IMR-90 (cell line): ENCODE measurements at regions not wholly inside any gene's neighbourhood (a gene's known extent, or its start where the extent isn't known, plus 50 kb on each side); places are given as distances from the start of the nearest gene placed in this dataset.

Experiments used
- ATAC-seq: fragments of 200-7000 bp; cut with Tn5 transposase; 2 replicates; pipeline ENCODE4 v1.9.1; 2020; ENCODE audit warnings: low read depth, mild to moderate bottlenecking, moderate library complexity
- BruUV-seq: library from RNA; stranded (reverse); fragments of 400-500 nt; replicated peaks from 2 replicates; lab custom pipeline; 2021; lab: Mats Ljungman, UMichigan
- CTCF ChIA-PET: fragments of 300-600 bp; formaldehyde crosslinking; extraction: SDS; loops from one replicate; lab custom pipeline; 2021; ENCODE audit warnings: antibody characterized with exemption; lab: Yijun Ruan, JAX
- POLR2A ChIA-PET: fragments of 300-600 bp; sonication (Branson Sonifier 250); formaldehyde crosslinking; loops from one replicate; lab custom pipeline; 2022; ENCODE audit warnings: antibody characterized with exemption; ENCODE audit not compliant: unreplicated experiment; lab: Charles Lee
- DNase-seq: peaks from one replicate; pipeline ENCODE4 v3.0.0; 2013
- H2AFZ ChIP-seq: replicated peaks from 2 replicates; pipeline ENCODE3; 2013; ENCODE audit warnings: low read length, mild to moderate bottlenecking; ENCODE audit not compliant: poor library complexity
- H2AK5ac ChIP-seq: 2 replicates; pipeline ENCODE4 v1.6.1; 2013; ENCODE audit warnings: low read depth, low read length, inconsistent platforms
- H2AK9ac ChIP-seq: replicated peaks from 2 replicates; pipeline ENCODE3; 2013; ENCODE audit warnings: mild to moderate bottlenecking, low read depth, low read length, moderate library complexity; ENCODE audit not compliant: poor library complexity
- H2BK120ac ChIP-seq: 2 replicates; pipeline ENCODE4 v1.6.1; 2013; ENCODE audit warnings: low read depth, low read length, inconsistent platforms
- H2BK15ac ChIP-seq: 3 replicates; pipeline ENCODE4 v1.6.1; 2013; ENCODE audit warnings: low read depth, low read length, inconsistent platforms
- H2BK20ac ChIP-seq: 2 replicates; pipeline ENCODE4 v1.6.1; 2013; ENCODE audit warnings: low read depth, mild to moderate bottlenecking, inconsistent platforms, low read length, moderate library complexity
- H2BK5ac ChIP-seq: 2 replicates; pipeline ENCODE4 v1.6.1; 2013; ENCODE audit warnings: mild to moderate bottlenecking, low read depth, low read length, inconsistent platforms; ENCODE audit not compliant: poor library complexity, severe bottlenecking
- H3K14ac ChIP-seq: replicated peaks from 2 replicates; pipeline ENCODE4 v1.6.1; 2013; ENCODE audit warnings: low read depth, low read length, inconsistent platforms
- H3K18ac ChIP-seq: 2 replicates; pipeline ENCODE4 v1.6.1; 2013; ENCODE audit warnings: low read depth, low read length, control low read depth
- H3K23ac ChIP-seq: 2 replicates; pipeline ENCODE4 v1.6.1; 2013; ENCODE audit warnings: low read depth, low read length, inconsistent platforms
- H3K27ac ChIP-seq: 2 replicates; pipeline ENCODE4 v1.5.1; 2013; ENCODE audit warnings: mild to moderate bottlenecking, control low read depth, low read length; ENCODE audit not compliant: insufficient read depth
- H3K27me3 ChIP-seq: 2 replicates; pipeline ENCODE4 v1.6.1; 2013; ENCODE audit warnings: low read length; ENCODE audit not compliant: control insufficient read depth, insufficient read depth
- H3K36me3 ChIP-seq: 2 replicates; pipeline ENCODE4 v1.6.1; 2013; ENCODE audit warnings: low read length, mixed read lengths; ENCODE audit not compliant: control insufficient read depth, insufficient read depth
- H3K4ac ChIP-seq: 2 replicates; pipeline ENCODE4 v1.6.1; 2013; ENCODE audit warnings: low read depth, low read length, inconsistent platforms
- H3K4me1 ChIP-seq: 2 replicates; pipeline ENCODE4 v1.6.1; 2013; ENCODE audit warnings: low read length, mixed read lengths; ENCODE audit not compliant: control insufficient read depth, insufficient read depth
- H3K4me2 ChIP-seq: 2 replicates; pipeline ENCODE4 v1.6.1; 2013; ENCODE audit warnings: low read depth, mild to moderate bottlenecking, control low read depth, low read length, moderate library complexity
- H3K4me3 ChIP-seq: 2 replicates; pipeline ENCODE4 v1.5.1; 2013; ENCODE audit warnings: low read depth, mild to moderate bottlenecking, control low read depth, low read length, moderate library complexity; ENCODE audit not compliant: insufficient read depth
- H3K56ac ChIP-seq: 2 replicates; pipeline ENCODE4 v1.6.1; 2013; ENCODE audit warnings: low read length, inconsistent platforms; ENCODE audit not compliant: insufficient read depth; ENCODE audit errors: extremely low read depth
- H3K79me1 ChIP-seq, 2 experiments: 2 replicates each; pipeline ENCODE4 v1.6.1; 2013; ENCODE audit warnings: low read length in 2 of 2, inconsistent platforms in 1 of 2, low read depth in 1 of 2
- H3K9ac ChIP-seq: 2 replicates; pipeline ENCODE4 v1.6.1; 2013; ENCODE audit warnings: low read depth, low read length, control low read depth
- H3K9me1 ChIP-seq: 2 replicates; pipeline ENCODE4 v1.6.1; 2013; ENCODE audit warnings: low read length, inconsistent platforms; ENCODE audit not compliant: insufficient read depth
- H3K9me3 ChIP-seq: 2 replicates; pipeline ENCODE4 v1.6.1; 2013; ENCODE audit warnings: low read length; ENCODE audit not compliant: control insufficient read depth, insufficient read depth
- H4K20me1 ChIP-seq: 2 replicates; pipeline ENCODE4 v1.6.1; 2013; ENCODE audit warnings: low read length, inconsistent platforms; ENCODE audit not compliant: insufficient read depth
- H4K5ac ChIP-seq: 2 replicates; pipeline ENCODE4 v1.6.1; 2013; ENCODE audit warnings: mild to moderate bottlenecking, low read depth, low read length, control low read depth
- H4K8ac ChIP-seq, 2 experiments: 2 replicates each; pipeline ENCODE4 v1.6.1; 2013; ENCODE audit warnings: low read depth in 2 of 2, low read length in 2 of 2, control low read depth in 1 of 2, inconsistent platforms in 1 of 2
- H4K91ac ChIP-seq: 2 replicates; pipeline ENCODE4 v1.6.1; 2013; ENCODE audit warnings: low read depth, low read length, inconsistent platforms; ENCODE audit not compliant: insufficient read depth
- CHD1 ChIP-seq: IDR thresholded peaks from 2 replicates; pipeline ENCODE4 v1.6.1; 2012; ENCODE audit warnings: low read depth, low read length, improper control_type of control experiment
- CTCF ChIP-seq: conservative IDR thresholded peaks from 2 replicates; pipeline ENCODE4 v1.5.1; 2012; ENCODE audit warnings: mild to moderate bottlenecking, low read depth, low read length, improper control_type of control experiment
- MAZ ChIP-seq: IDR thresholded peaks from 2 replicates; pipeline ENCODE4 v1.6.1; 2012; ENCODE audit warnings: low read depth, mild to moderate bottlenecking, low read length, improper control_type of control experiment, moderate library complexity, borderline replicate concordance
- USF2 ChIP-seq: fragments of 150-350 bp; IDR thresholded peaks from 2 replicates; pipeline ENCODE4 v1.6.1; 2017; ENCODE audit warnings: mild to moderate bottlenecking, antibody characterized with exemption, low read length, low read depth
- WGBS, 2 experiments: methylation state at CpG; one replicate each; pipeline versions ENCODE4 v1.1.5 to v1.1.7; 2013; ENCODE audit warnings: missing lambda C conversion rate in 2 of 2; ENCODE audit not compliant: insufficient read length in 1 of 2; ENCODE audit errors: extremely low coverage in 2 of 2; 5-methylcytosine and 5-hydroxymethylcytosine counted together
- dilution Hi-C: fragments of 300-500 bp; cut with HindIII; formaldehyde crosslinking; loops from one replicate; pipeline ENCODE4 v1.14.3; 2018; ENCODE audit warnings: low sequenced_read_pairs; ENCODE audit not compliant: unreplicated experiment
- in situ Hi-C: fragments of 300-500 bp; cut with MboI; formaldehyde crosslinking; loops from 3 replicates; pipeline ENCODE4 v1.14.3; 2019; ENCODE audit warnings: low sequenced_read_pairs, inconsistent platforms, mixed read lengths
- intact Hi-C: fragments of 100-400 bp; cut with micrococcal nuclease; formaldehyde crosslinking; loops from 2 replicates; pipeline ENCODE4 v1.10.0; 2022

- no peaks in the 10 kb centered on the region for H3K79me1 ChIP-seq
- no peak overlapping the region for H2BK20ac ChIP-seq
- H2AFZ ChIP-seq: no peak overlapping the region
- no peak for TF ChIP-seq CHD1
- no peak for TF ChIP-seq MAZ
- no peak for TF ChIP-seq USF2
- TF ChIP-seq CTCF: no peak
- ChIA-PET CTCF (no interaction called here), POLR2A (no interaction called here)
- no peak overlapping the region for H2AK5ac ChIP-seq
- no peak overlapping the region for H3K18ac ChIP-seq
- H3K9me3 ChIP-seq: no peaks in the 10 kb centered on the region; the same call in 1 of the 2 replicates
- H3K14ac ChIP-seq: no peak overlapping the region
- H2BK120ac ChIP-seq: no peak overlapping the region
- in situ Hi-C loops: no loop called here
- no peak overlapping the region for H2BK15ac ChIP-seq
- no peak overlapping the region for H2BK5ac ChIP-seq
- ATAC-seq (no peak), DNase-seq (no peak)
- H3K27ac ChIP-seq: no peak overlapping the region
- H3K9ac ChIP-seq: no peak overlapping the region
- intact Hi-C loops: no loop called here
- no peak overlapping the region for H4K5ac ChIP-seq
- no peak overlapping the region for H3K4me3 ChIP-seq
- dilution Hi-C loops: no loop called here
- no peak overlapping the region for H3K23ac ChIP-seq
- no peak overlapping the region for H3K56ac ChIP-seq
- H2AK9ac ChIP-seq: no peak overlapping the region
- no peak overlapping the region for H3K4me2 ChIP-seq
- 59% methylated on average over 2 of the region's 6 CpGs; no CpG with 5 or more reads in 1 of the 2 experiments for WGBS, 2 experiments
- H4K91ac ChIP-seq: no peak overlapping the region
- no peaks in the 10 kb centered on the region for H3K9me1 ChIP-seq
- H4K20me1 ChIP-seq: no peaks in the 10 kb centered on the region
- H3K4me1 ChIP-seq: no peaks in the 10 kb centered on the region
- BruUV-seq: no TSS peak
- no peak overlapping the region for H3K4ac ChIP-seq
- no peaks in the 10 kb centered on the region for H3K36me3 ChIP-seq
- no peaks in the 10 kb centered on the region for H3K27me3 ChIP-seq
- H4K8ac ChIP-seq: no peak overlapping the region
These were observed 182.0 kb downstream of the GPX5 start for GRCh38 chr6:28707387-28708282.
